ENCODE measurements at regions not wholly inside any gene's neighbourhood (a gene's known extent, or its start where the extent isn't known, plus 50 kb on each side); places are given as distances from the start of the nearest gene placed in this dataset.
"Not testable (repeated sequence)": the region's sequence is repeated elsewhere in the genome, so short reads cannot be mapped to it uniquely, and the experiment has no call there.

GRCh38 chr19:56980906-56981305 is 138.9 kb upstream of the USP29 start:
- DNase-seq (no peak), ATAC-seq (no peak)
- 68% methylated on average over 16 of the region's 16 CpGs for WGBS, 2 donors
- H3K4me3 ChIP-seq = no peak overlapping the region
- TF ChIP-seq, protein P1, sequence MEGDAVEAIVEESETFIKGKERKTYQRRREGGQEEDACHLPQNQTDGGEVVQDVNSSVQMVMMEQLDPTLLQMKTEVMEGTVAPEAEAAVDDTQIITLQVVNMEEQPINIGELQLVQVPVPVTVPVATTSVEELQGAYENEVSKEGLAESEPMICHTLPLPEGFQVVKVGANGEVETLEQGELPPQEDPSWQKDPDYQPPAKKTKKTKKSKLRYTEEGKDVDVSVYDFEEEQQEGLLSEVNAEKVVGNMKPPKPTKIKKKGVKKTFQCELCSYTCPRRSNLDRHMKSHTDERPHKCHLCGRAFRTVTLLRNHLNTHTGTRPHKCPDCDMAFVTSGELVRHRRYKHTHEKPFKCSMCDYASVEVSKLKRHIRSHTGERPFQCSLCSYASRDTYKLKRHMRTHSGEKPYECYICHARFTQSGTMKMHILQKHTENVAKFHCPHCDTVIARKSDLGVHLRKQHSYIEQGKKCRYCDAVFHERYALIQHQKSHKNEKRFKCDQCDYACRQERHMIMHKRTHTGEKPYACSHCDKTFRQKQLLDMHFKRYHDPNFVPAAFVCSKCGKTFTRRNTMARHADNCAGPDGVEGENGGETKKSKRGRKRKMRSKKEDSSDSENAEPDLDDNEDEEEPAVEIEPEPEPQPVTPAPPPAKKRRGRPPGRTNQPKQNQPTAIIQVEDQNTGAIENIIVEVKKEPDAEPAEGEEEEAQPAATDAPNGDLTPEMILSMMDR (IDR thresholded peaks at IDR 0.05) = no peak
- peaks cover 0 to 19% (median 14%) of the 10 kb centered on the region in 7 donors for H3K27me3 ChIP-seq
- no peak overlapping the region for H3K27ac ChIP-seq
- no peaks in the 10 kb centered on the region for H3K36me3 ChIP-seq
- intact Hi-C loops (cut with DNase I) = no loop called here
- H3K4me1 ChIP-seq = no peaks in the 10 kb centered on the region
- peaks cover 0 to 85% (median 0%) of the 10 kb centered on the region in 11 donors for H3K9me3 ChIP-seq

- H3K4me3 ChIP-seq; intact Hi-C loops (cut with DNase I); H3K36me3 ChIP-seq; H3K4me1 ChIP-seq; H3K27ac ChIP-seq; ATAC-seq; DNase-seq: not testable (repeated sequence)
- H3K9me3 ChIP-seq = peaks cover 0 to 86% (median 0%) of the 10 kb centered on the region in 11 donors
- 79 to 85% methylated on average over 10 of the region's 10 CpGs for WGBS, 2 donors
- H3K27me3 ChIP-seq = peaks cover 0 to 19% (median 9%) of the 10 kb centered on the region in 7 donors
Observed at GRCh38 chr19:56981440-56981839, 138.3 kb upstream of the USP29 start.

DNA sequence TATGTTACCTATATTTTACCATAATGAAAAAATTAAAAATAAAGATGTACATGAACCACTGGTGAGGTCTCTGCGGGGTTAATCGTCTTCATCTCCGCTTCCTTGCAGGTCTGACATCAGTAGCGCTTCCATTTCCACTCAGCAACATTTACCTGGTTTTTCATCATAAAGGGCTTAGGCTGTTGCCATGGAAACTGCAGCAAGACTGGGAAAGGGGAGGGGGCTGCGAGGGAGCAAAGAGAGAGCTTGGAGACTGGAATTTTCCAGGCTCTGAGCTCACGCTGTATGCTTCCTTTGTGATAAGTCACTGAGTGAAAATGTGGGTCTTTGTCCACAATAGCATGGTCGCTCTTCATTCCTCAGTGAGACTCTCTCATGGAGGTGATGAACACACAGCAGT is 136.6 kb upstream of the USP29 start:
- Histone ChIP-seq H3K9me3 (peaks cover 0 to 84% (median 0%) of the 10 kb centered on the region in 11 donors), H3K4me1 (no peaks in the 10 kb centered on the region), H3K4me3 (no peak overlapping the region), H3K27ac (no peak overlapping the region), H3K36me3 (no peaks in the 10 kb centered on the region), H3K27me3 (peaks cover 0 to 13% (median 2%) of the 10 kb centered on the region in 7 donors)
- DNase-seq (no peak), ATAC-seq (no peak)
- intact Hi-C loops (cut with DNase I) = no loop called here
- TF ChIP-seq, protein P1 (IDR thresholded peaks at IDR 0.05) = no peak
- 42 to 47% methylated on average over 7 of the region's 7 CpGs for WGBS, 2 donors

GRCh38 chr19:56983804-56984203 is 136.0 kb upstream of the USP29 start:
- Histone ChIP-seq H3K9me3 (peaks cover 0 to 83% (median 0%) of the 10 kb centered on the region in 11 donors), H3K4me1 (no peaks in the 10 kb centered on the region), H3K27ac (no peak overlapping the region), H3K4me3 (no peak overlapping the region), H3K27me3 (peaks cover 0 to 7% (median 0%) of the 10 kb centered on the region in 7 donors), H3K36me3 (no peaks in the 10 kb centered on the region)
- no peak for DNase-seq
- intact Hi-C loops (cut with DNase I) = no loop called here
- 89 to 93% methylated on average over 3 of the region's 3 CpGs for WGBS, 2 donors
- ATAC-seq = no peak
- TF ChIP-seq, protein P1 (IDR thresholded peaks at IDR 0.05) = no peak

DNA sequence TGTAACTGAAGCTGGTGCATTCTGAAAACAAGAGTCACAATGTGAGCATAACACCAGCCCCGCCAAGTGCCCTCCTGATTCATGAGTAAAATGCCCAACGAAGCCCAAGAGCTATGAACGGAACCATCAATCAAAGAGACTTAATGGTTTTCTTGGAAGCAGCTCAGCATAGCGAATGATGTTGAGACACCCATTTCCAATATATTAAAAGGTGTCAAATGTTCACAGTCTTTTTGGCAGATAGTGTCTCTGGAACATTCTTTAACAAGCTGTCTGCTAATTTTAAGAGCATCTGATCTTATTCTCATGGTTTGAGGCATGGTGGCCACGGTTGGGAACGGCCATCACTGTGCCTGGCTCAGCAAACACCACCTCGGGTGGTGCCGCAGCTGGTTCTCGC is 133.4 kb upstream of the USP29 start:
- Histone ChIP-seq H3K27ac (no peak overlapping the region), H3K4me3 (no peak overlapping the region), H3K36me3 (no peaks in the 10 kb centered on the region), H3K27me3 (peaks cover 0 to 5% (median 0%) of the 10 kb centered on the region in 7 donors), H3K4me1 (no peaks in the 10 kb centered on the region), H3K9me3 (peaks cover 0 to 80% (median 0%) of the 10 kb centered on the region in 11 donors)
- DNase-seq (no peak), ATAC-seq (no peak)
- TF ChIP-seq, protein P1 (IDR thresholded peaks at IDR 0.05) = no peak
- 73% methylated on average over 9 of the region's 9 CpGs for WGBS, 2 donors
- intact Hi-C loops (cut with DNase I) = no loop called here
